ENCODE measurements at regions not wholly inside any gene's neighbourhood (a gene's known extent, or its start where the extent isn't known, plus 50 kb on each side); places are given as distances from the start of the nearest gene placed in this dataset.

- Histone ChIP-seq H3K4me1 (ENCODE audit: control insufficient read depth in 4 of 4, insufficient read depth in 4 of 4, low read length in 3 of 4) (no peaks in the 10 kb centered on the region), H3K27me3 (ENCODE audit: control insufficient read depth in 4 of 4, insufficient read depth in 4 of 4, low read length in 3 of 4) (peaks cover 0 to 3% (median 0%) of the 10 kb centered on the region in 4 donors), H3K9me3 (ENCODE audit: control insufficient read depth in 4 of 4, low read length in 3 of 4) (no peaks in the 10 kb centered on the region), H3K9ac (ENCODE audit: low read depth in 1 of 2, low read length in 2 of 2) (no peak overlapping the region), H3K27ac (ENCODE audit: low read depth in 1 of 2, low read length in 2 of 2) (no peak overlapping the region), H3K4me3 (ENCODE audit: low read depth in 1 of 3, low read length in 3 of 3) (no peak overlapping the region), H3K36me3 (ENCODE audit: control insufficient read depth in 4 of 4, insufficient read depth in 3 of 4, low read depth in 1 of 4, low read length in 3 of 4) (no peaks in the 10 kb centered on the region)
- 52% methylated on average over 2 of the region's 2 CpGs for WGBS
- TF ChIP-seq RAD21 (IDR thresholded peaks at IDR 0.05) (no peak), HNF4G (IDR thresholded peaks at IDR 0.05) (no peak), MAX (IDR thresholded peaks at IDR 0.05) (no peak), JUND (IDR thresholded peaks at IDR 0.05) (no peak), EGR1 (IDR thresholded peaks at IDR 0.05; ENCODE audit: low read depth in 2 of 2) (no peak), ZBTB33 (IDR thresholded peaks at IDR 0.05) (no peak), REST (IDR thresholded peaks at IDR 0.05) (no peak)
- DNase-seq (ENCODE audit: low spot score), result no peak
These were observed 137.4 kb downstream of the BMP15 start for GRCh38 chrX:51047950-51048349.

- no peak for TF ChIP-seq RAD21 (IDR thresholded peaks at IDR 0.05)
- no peak for TF ChIP-seq MAX (IDR thresholded peaks at IDR 0.05)
- no peak for TF ChIP-seq NR2F2 (IDR thresholded peaks at IDR 0.05)
- no peak for TF ChIP-seq JUND (IDR thresholded peaks at IDR 0.05)
- no peak for TF ChIP-seq TAF1 (conservative IDR thresholded peaks at IDR 0.05)
- no peak for TF ChIP-seq CTCF (IDR thresholded peaks at IDR 0.05; ENCODE audit: low read depth, low read length, missing input control)
- TF ChIP-seq YY1 (IDR thresholded peaks at IDR 0.05), result no peak
- TF ChIP-seq HNF4G (IDR thresholded peaks at IDR 0.05), result no peak
- TF ChIP-seq GABPA (IDR thresholded peaks at IDR 0.05 in 1 of 2, conservative IDR thresholded peaks at IDR 0.05 in 1 of 2), result no peak
- no peak for TF ChIP-seq FOXA1 (IDR thresholded peaks at IDR 0.05)
- TF ChIP-seq EGR1 (IDR thresholded peaks at IDR 0.05; ENCODE audit: low read depth in 2 of 2), result no peak
- TF ChIP-seq HNF4A (conservative IDR thresholded peaks at IDR 0.05), result no peak
- no peak for TF ChIP-seq ATF3 (IDR thresholded peaks at IDR 0.05)
- Histone ChIP-seq H3K9me3 (ENCODE audit: control insufficient read depth in 4 of 4, low read length in 3 of 4) (no peaks in the 10 kb centered on the region), H3K27me3 (ENCODE audit: control insufficient read depth in 4 of 4, insufficient read depth in 4 of 4, low read length in 3 of 4) (peaks cover 0 to 3% (median 0%) of the 10 kb centered on the region in 4 donors), H3K4me1 (ENCODE audit: control insufficient read depth in 4 of 4, insufficient read depth in 4 of 4, low read length in 3 of 4) (no peaks in the 10 kb centered on the region), H3K36me3 (ENCODE audit: control insufficient read depth in 4 of 4, insufficient read depth in 3 of 4, low read depth in 1 of 4, low read length in 3 of 4) (no peaks in the 10 kb centered on the region), H3K9ac (ENCODE audit: low read depth in 1 of 2, low read length in 2 of 2) (no peak overlapping the region), H3K27ac (ENCODE audit: low read depth in 1 of 2, low read length in 2 of 2) (no peak overlapping the region), H3K4me3 (ENCODE audit: low read depth in 1 of 3, low read length in 3 of 3) (no peak overlapping the region)
- DNase-seq (ENCODE audit: low spot score), result no peak
- WGBS, result 82% methylated on average over 6 of the region's 6 CpGs
These were observed 143.2 kb downstream of the BMP15 start for GRCh38 chrX:51053741-51054140.
